ENCODE measurements at regions not wholly inside any gene's neighbourhood (a gene's known extent, or its start where the extent isn't known, plus 50 kb on each side); places are given as distances from the start of the nearest gene placed in this dataset.
"Not testable (repeated sequence)": the region's sequence is repeated elsewhere in the genome, so short reads cannot be mapped to it uniquely, and the experiment has no call there.

DNA sequence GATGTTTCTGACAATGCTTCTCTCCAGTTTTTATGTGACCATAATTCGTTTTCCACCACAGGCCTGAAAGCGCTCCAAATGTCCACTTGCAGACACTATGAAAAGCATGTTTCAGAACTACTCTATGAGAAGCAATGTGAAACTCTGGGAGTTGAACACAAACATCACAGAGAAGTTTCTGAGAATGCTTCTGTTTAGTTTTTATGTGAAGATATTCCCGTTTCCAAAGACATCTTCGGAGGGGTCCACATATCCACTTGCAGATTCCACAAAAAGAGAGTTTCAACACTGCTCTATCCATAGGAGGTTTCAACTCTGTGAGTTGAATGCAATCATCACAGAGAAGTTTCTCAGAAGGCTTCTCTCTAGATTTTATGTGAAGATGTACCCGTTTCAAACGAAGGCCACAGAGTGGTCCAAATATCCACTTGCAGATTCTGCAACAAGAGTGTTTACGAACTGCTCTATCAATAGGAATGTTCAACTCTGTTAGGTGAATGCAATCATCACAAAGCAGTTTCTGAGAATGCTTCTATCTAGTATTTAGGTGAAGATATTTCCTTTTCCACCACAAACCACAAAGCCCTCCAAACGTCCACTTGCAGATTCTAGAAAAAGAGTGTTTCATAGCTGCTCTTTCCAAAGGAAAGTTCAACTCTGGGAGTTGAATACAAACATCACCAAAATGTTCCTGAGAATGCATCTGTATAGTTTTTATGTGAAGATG, 408.5 kb upstream of the WSB1 start:
- H3K27me3 ChIP-seq (ENCODE audit: control insufficient read depth, insufficient read depth, low read length); H2BK20ac ChIP-seq (ENCODE audit: low read depth, low read length); POLR2A ChIA-PET (ENCODE audit: unreplicated experiment); H4K5ac ChIP-seq (ENCODE audit: low read depth, low read length); DNase-seq; H3K36me3 ChIP-seq (ENCODE audit: control insufficient read depth, insufficient read depth, low read length); H3K14ac ChIP-seq (replicated peaks; ENCODE audit: low read depth, low read length); H3K18ac ChIP-seq (ENCODE audit: low read depth, low read length); H4K91ac ChIP-seq (ENCODE audit: insufficient read depth, low read depth, low read length); BruUV-seq (replicated peaks); H3K4me1 ChIP-seq (ENCODE audit: control insufficient read depth, insufficient read depth, low read length); H3K23ac ChIP-seq (ENCODE audit: low read depth, low read length); H2AK5ac ChIP-seq (ENCODE audit: low read depth, low read length); dilution Hi-C loops (cut with HindIII; ENCODE audit: low sequenced_read_pairs, unreplicated experiment); H3K9ac ChIP-seq (ENCODE audit: low read depth, low read length); H2AFZ ChIP-seq (replicated peaks; ENCODE audit: low read length, poor library complexity); H4K8ac ChIP-seq (ENCODE audit: low read depth in 2 of 2, low read length in 2 of 2); H3K9me3 ChIP-seq (ENCODE audit: control insufficient read depth, insufficient read depth, low read length); H2BK5ac ChIP-seq (ENCODE audit: low read depth, low read length, poor library complexity, severe bottlenecking); H2AK9ac ChIP-seq (replicated peaks; ENCODE audit: low read depth, low read length, poor library complexity); H3K4me3 ChIP-seq (ENCODE audit: insufficient read depth, low read depth, low read length); H2BK120ac ChIP-seq (ENCODE audit: low read depth, low read length); H2BK15ac ChIP-seq (ENCODE audit: low read depth, low read length); H3K79me1 ChIP-seq (ENCODE audit: low read depth in 1 of 2, low read length in 2 of 2); H3K56ac ChIP-seq (ENCODE audit: extremely low read depth, insufficient read depth, low read length); H3K4ac ChIP-seq (ENCODE audit: low read depth, low read length); H3K4me2 ChIP-seq (ENCODE audit: low read depth, low read length); intact Hi-C loops (cut with micrococcal nuclease); H3K9me1 ChIP-seq (ENCODE audit: insufficient read depth, low read length); in situ Hi-C loops (cut with MboI; ENCODE audit: low sequenced_read_pairs); H3K27ac ChIP-seq (ENCODE audit: insufficient read depth, low read length); H4K20me1 ChIP-seq (ENCODE audit: insufficient read depth, low read length): not testable (repeated sequence)
- CTCF ChIA-PET = interaction anchor here (1.1 to 1.2 kb wide), 2 partner anchors 265 to 965 kb away, joined by 4 to 6 read pairs; no protein-coding TSS in a partner anchor
- 33% methylated on average over 3 of the region's 8 CpGs; no CpG with 5 or more reads in 1 of the 2 experiments for WGBS, 2 experiments (ENCODE audit: extremely low coverage in 2 of 2, insufficient read length in 1 of 2)
- peak; percentile 9; the same call in 1 of the 2 replicates for ATAC-seq (ENCODE audit: low read depth)

Measured in IMR-90 (cell line).